ENCODE measurements at regions not wholly inside any gene's neighbourhood (a gene's known extent, or its start where the extent isn't known, plus 50 kb on each side); places are given as distances from the start of the nearest gene placed in this dataset.

DNA sequence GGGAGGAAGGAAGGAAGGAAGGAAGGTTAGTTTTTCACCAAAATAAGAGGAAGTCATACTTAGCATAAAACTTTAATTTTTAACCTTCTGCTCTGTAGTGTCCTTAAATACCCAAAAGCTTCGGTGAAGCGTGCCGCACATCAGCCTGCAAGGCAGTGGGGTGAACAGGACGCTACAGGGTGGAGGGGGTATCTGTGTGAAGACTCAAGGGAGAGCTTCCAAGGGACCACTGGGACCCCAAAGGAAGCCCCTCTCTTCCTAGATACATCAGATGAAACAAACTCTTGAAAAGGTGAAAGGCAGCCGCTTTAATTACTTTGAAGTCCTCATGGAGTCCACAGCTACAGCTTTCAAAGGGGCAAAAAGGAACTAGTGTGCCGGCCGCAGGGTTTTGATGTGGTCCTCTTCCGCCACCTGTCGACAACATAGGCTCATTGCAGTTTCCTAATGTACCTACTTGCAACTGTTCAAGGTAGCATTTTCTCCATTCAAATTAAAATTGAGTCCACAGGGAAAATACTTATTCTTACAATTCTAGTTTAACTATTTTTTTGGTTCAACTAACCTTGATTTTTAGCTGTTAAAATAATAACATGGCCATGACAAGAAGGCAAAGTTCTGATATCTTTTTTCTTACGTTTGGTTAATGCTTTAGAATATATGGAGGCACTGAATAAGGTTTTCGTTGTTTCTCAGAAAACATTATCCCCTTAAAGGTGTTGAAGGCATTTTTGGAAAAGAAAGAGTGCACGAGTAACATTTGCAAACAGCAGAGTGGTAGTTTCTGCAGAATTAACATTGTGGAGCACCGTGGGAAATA lies 135.0 kb upstream of the RIPOR2 start:
- Histone ChIP-seq H3K27ac (replicated peaks) (peak overlapping the region; percentile 35), H3K4me1 (no peaks in the 10 kb centered on the region), H3K9me3 (replicated peaks) (no peaks in the 10 kb centered on the region), H3K27me3 (ENCODE audit: low read depth) (no peaks in the 10 kb centered on the region), H3K4me3 (no peak overlapping the region), H3K36me3 (no peaks in the 10 kb centered on the region)
- DNase-seq: peak; percentile 58
- intact Hi-C loops (cut with micrococcal nuclease): loop anchor here (5.0 kb wide), 2 partner anchors 78 to 213 kb away; no protein-coding TSS in a partner anchor
- TF ChIP-seq, protein P1, sequence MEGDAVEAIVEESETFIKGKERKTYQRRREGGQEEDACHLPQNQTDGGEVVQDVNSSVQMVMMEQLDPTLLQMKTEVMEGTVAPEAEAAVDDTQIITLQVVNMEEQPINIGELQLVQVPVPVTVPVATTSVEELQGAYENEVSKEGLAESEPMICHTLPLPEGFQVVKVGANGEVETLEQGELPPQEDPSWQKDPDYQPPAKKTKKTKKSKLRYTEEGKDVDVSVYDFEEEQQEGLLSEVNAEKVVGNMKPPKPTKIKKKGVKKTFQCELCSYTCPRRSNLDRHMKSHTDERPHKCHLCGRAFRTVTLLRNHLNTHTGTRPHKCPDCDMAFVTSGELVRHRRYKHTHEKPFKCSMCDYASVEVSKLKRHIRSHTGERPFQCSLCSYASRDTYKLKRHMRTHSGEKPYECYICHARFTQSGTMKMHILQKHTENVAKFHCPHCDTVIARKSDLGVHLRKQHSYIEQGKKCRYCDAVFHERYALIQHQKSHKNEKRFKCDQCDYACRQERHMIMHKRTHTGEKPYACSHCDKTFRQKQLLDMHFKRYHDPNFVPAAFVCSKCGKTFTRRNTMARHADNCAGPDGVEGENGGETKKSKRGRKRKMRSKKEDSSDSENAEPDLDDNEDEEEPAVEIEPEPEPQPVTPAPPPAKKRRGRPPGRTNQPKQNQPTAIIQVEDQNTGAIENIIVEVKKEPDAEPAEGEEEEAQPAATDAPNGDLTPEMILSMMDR (IDR thresholded peaks at IDR 0.05; ENCODE audit: borderline replicate concordance): peak; percentile 96

DNA sequence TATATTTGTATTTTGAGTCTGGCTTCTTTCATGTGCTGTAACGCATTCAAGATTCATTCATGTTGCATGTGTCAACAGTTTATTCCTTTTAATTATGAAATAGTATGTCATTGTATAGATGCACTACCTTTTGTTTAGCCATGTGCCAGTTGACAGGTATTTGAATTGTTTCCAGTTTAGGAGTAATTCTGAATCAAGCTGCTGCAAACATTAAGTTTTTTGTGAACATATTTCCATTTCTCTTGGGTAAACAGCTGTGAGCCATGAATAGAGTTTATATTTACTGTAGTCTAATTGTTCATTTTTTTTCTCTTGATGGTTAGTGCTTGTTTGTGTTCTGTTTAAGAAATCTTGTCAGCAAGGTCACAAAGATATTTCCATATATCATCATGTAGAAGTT lies 142.4 kb upstream of the RIPOR2 start:
- Histone ChIP-seq H3K9me3 (replicated peaks) (no peaks in the 10 kb centered on the region), H3K27ac (replicated peaks) (no peak overlapping the region), H3K36me3 (peaks cover 6% of the 10 kb centered on the region), H3K27me3 (ENCODE audit: low read depth) (no peaks in the 10 kb centered on the region), H3K4me3 (no peak overlapping the region), H3K4me1 (peaks cover 11% of the 10 kb centered on the region)
- TF ChIP-seq, protein P1 (IDR thresholded peaks at IDR 0.05; ENCODE audit: borderline replicate concordance): no peak
- intact Hi-C loops (cut with micrococcal nuclease): no loop called here
- DNase-seq: no peak

DNA sequence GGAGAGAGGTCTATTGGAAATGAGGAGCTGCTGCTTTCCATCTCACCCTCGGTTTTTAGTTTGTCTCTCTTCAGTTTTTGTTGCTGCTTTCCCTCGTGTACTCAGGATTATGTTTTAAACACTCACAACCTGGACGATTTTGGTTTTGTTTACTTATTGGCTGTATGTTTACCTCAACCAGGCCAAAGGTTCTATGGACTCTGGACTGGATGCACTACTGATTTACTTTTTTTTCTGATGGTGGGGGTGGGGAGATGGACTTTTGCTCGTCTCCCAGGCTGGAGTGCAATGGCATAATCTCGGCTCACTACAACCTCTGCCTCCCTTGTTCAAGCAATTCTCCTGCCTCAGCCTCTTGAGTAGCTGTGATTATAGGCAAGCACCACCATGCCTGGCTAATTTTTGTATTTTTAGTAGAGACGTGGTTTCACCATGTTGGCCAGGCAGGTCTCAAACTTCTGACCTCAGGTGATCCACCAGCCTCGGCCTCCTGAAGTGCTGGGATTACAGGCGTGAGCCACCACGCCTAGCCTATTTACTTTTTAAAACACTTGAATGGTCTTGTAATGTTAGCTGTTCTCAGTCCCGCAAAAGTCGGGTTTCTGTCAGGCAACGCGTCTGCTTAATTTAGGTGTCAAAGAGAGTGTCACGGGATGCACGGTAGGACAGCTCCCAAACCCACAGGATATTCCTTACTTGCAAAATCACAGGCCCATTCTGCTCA lies 148.2 kb upstream of the RIPOR2 start:
- no peak for DNase-seq
- no peak overlapping the region for H3K4me3 ChIP-seq
- H3K4me1 ChIP-seq: peaks cover 57% of the 10 kb centered on the region
- no peaks in the 10 kb centered on the region for H3K27me3 ChIP-seq (ENCODE audit: low read depth)
- peak overlapping the region; percentile 79 for H3K27ac ChIP-seq (replicated peaks)
- intact Hi-C loops (cut with micrococcal nuclease): no loop called here
- no peaks in the 10 kb centered on the region for H3K9me3 ChIP-seq (replicated peaks)
- H3K36me3 ChIP-seq: peaks cover 38% of the 10 kb centered on the region
- TF ChIP-seq, protein P1 (IDR thresholded peaks at IDR 0.05; ENCODE audit: borderline replicate concordance): no peak

DNA sequence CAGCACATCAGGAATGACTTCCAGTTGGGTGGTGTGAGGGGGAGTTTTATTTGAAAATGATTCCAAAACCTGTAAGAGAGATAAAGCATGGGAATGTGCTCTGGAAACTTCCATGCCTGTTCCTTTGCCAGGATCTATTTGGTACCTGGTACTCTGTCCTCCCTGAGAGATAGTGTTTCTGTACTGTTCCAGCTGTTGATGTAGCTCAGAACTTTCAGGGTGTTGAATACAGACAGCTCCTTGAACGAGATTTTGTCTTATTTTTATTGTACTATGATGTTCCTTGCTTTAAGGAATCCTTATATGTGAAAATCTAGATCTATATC lies 148.7 kb upstream of the RIPOR2 start:
- TF ChIP-seq, protein P1 (IDR thresholded peaks at IDR 0.05; ENCODE audit: borderline replicate concordance): no peak
- Histone ChIP-seq H3K27ac (replicated peaks) (peak overlapping the region; percentile 79), H3K9me3 (replicated peaks) (no peaks in the 10 kb centered on the region), H3K27me3 (ENCODE audit: low read depth) (no peaks in the 10 kb centered on the region), H3K4me1 (peaks cover 62% of the 10 kb centered on the region), H3K4me3 (no peak overlapping the region), H3K36me3 (peaks cover 38% of the 10 kb centered on the region)
- DNase-seq: no peak
- intact Hi-C loops (cut with micrococcal nuclease): no loop called here

DNA sequence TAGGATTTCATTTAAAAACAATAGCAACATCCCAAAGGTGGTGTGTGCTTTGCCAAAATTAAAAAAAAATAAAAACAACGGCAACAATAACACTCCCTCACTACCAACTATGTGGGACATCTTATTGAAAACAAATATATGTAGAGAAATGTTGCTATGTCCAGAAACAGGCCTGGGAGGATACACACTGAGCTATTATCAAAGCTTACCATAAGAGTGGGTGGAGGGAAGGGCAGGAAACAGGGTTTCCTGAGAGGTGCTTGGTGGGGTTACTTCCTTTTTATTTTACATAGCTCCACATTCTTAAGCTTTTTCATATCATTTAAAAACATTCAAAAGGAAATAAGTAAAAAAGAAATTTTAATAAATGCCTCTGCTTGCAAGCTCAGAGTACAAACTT lies 150.0 kb upstream of the RIPOR2 start:
- Histone ChIP-seq H3K9me3 (replicated peaks) (no peaks in the 10 kb centered on the region), H3K36me3 (peaks cover 50% of the 10 kb centered on the region), H3K4me3 (no peak overlapping the region), H3K27ac (replicated peaks) (peak overlapping the region; percentile 79), H3K27me3 (ENCODE audit: low read depth) (no peaks in the 10 kb centered on the region), H3K4me1 (peaks cover 69% of the 10 kb centered on the region)
- intact Hi-C loops (cut with micrococcal nuclease): loop anchor here (5.0 kb wide), 1 partner anchor 52 kb away; no protein-coding TSS in a partner anchor
- no peak for DNase-seq
- TF ChIP-seq, protein P1 (IDR thresholded peaks at IDR 0.05; ENCODE audit: borderline replicate concordance): no peak

Data from left ventricle myocardium inferior (tissue), 1 donor.